GM12878 (cell line): ENCODE measurements at regions not wholly inside any gene's neighbourhood (a gene's known extent, or its start where the extent isn't known, plus 50 kb on each side); places are given as distances from the start of the nearest gene placed in this dataset.

ENCODE experiments used
- ATAC-seq: fragments of 200-7000 bp; cut with Tn5 transposase; 3 replicates; pipeline ENCODE4 v1.9.1; 2020; ENCODE audit warnings: mild to moderate bottlenecking, moderate library complexity
- BruUV-seq: library from RNA; stranded (reverse); fragments of 400-500 nt; replicated peaks from 2 replicates; lab custom pipeline; 2021; lab: Mats Ljungman, UMichigan
- CTCF ChIA-PET: fragments of 300-600 bp; sonication (Branson Sonifier 250); formaldehyde crosslinking; extraction: SDS; loops from one replicate; lab custom pipeline; 2021; ENCODE audit warnings: inconsistent platforms; lab: Yijun Ruan, JAX
- POLR2A ChIA-PET: fragments of 350-600 bp; formaldehyde crosslinking; extraction: SDS; loops from one replicate; lab custom pipeline; 2021; ENCODE audit warnings: inconsistent platforms; lab: Charles Lee
- RAD21 ChIA-PET: fragments of 300-600 bp; sonication (Branson Sonifier 250); formaldehyde crosslinking; loops from one replicate; lab custom pipeline; 2023; ENCODE audit warnings: antibody characterized with exemption; ENCODE audit not compliant: unreplicated experiment; lab: Charles Lee
- SMC1A ChIA-PET: fragments of 300-600 bp; sonication (Branson Sonifier 250); formaldehyde crosslinking; loops from one replicate; lab custom pipeline; 2023; ENCODE audit not compliant: unreplicated experiment, uncharacterized antibody; lab: Charles Lee
- DNase-seq: peaks from one replicate; pipeline ENCODE4 v3.0.0-alpha.2; 2011; ENCODE audit warnings: low read depth, low spot score
- FAIRE-seq: peaks from 3 replicates; lab custom pipeline; 2011; peaks lifted over from hg19 to GRCh38; lab: Jason Lieb, UNC
- H2AFZ ChIP-seq: 2 replicates; pipeline ENCODE4 v1.6.0; 2011; ENCODE audit warnings: low read depth, low read length, control low read depth; ENCODE audit not compliant: control insufficient read depth
- H3K27ac ChIP-seq: 2 replicates; pipeline ENCODE4 v1.5.1; 2011; ENCODE audit warnings: control low read depth; ENCODE audit not compliant: control insufficient read depth, insufficient read depth
- H3K27me3 ChIP-seq, 2 experiments: replicated peaks in 1 of 2; 2 replicates each; pipeline versions ENCODE4 v1.6.0 to v1.6.1; 2011; ENCODE audit warnings: low read length in 1 of 2; ENCODE audit not compliant: control insufficient read depth in 2 of 2, insufficient read depth in 2 of 2
- H3K36me3 ChIP-seq, 2 experiments: 2 replicates each; pipeline ENCODE4 v1.5.1; 2011; ENCODE audit warnings: low read length in 1 of 2; ENCODE audit not compliant: control insufficient read depth in 2 of 2, insufficient read depth in 2 of 2
- H3K4me1 ChIP-seq: 2 replicates; pipeline ENCODE4 v1.6.1; 2011; ENCODE audit warnings: mild to moderate bottlenecking, low read length, moderate library complexity, mixed read lengths; ENCODE audit not compliant: control insufficient read depth, insufficient read depth
- H3K4me2 ChIP-seq: 2 replicates; pipeline ENCODE4 v1.6.0; 2011; ENCODE audit warnings: control low read depth; ENCODE audit not compliant: control insufficient read depth, insufficient read depth
- H3K4me3 ChIP-seq: fragments of 200-600 bp; sonication (generic); 2 replicates; pipeline ENCODE4 v1.5.1; 2016
- H3K79me2 ChIP-seq: 2 replicates; pipeline ENCODE4 v1.6.0; 2011; ENCODE audit warnings: low read length; ENCODE audit not compliant: control insufficient read depth, insufficient read depth
- H3K9ac ChIP-seq: 2 replicates; pipeline ENCODE4 v1.8.0; 2011; ENCODE audit warnings: low read length, control low read depth, mixed read lengths; ENCODE audit not compliant: control insufficient read depth, insufficient read depth
- H3K9me3 ChIP-seq: replicated peaks from 3 replicates; pipeline ENCODE4 v1.5.1; 2011; ENCODE audit warnings: mild to moderate bottlenecking, low read length; ENCODE audit not compliant: control insufficient read depth, insufficient read depth
- H4K20me1 ChIP-seq: 2 replicates; pipeline ENCODE4 v1.6.0; 2011; ENCODE audit not compliant: control insufficient read depth, insufficient read depth
- BMI1 ChIP-seq: fragments of 450-650 bp; IDR thresholded peaks from 2 replicates; pipeline ENCODE4 v1.6.1; 2016; ENCODE audit warnings: mild to moderate bottlenecking, moderate library complexity, borderline replicate concordance
- BRCA1 ChIP-seq: IDR thresholded peaks from 2 replicates; pipeline ENCODE4 v1.6.1; 2011; ENCODE audit warnings: low read depth, low read length, improper control_type of control experiment
- CHD2 ChIP-seq: IDR thresholded peaks from 2 replicates; pipeline ENCODE4 v1.6.1; 2011; ENCODE audit warnings: low read depth, low read length, improper control_type of control experiment, borderline replicate concordance
- CUX1 ChIP-seq: IDR thresholded peaks from 2 replicates; pipeline ENCODE4 v1.6.1; 2012; ENCODE audit warnings: improper control_type of control experiment, low read depth, low read length; ENCODE audit not compliant: insufficient replicate concordance
- HDGF ChIP-seq: fragments of 450-650 bp; IDR thresholded peaks from 2 replicates; pipeline ENCODE4 v1.6.1; 2016; ENCODE audit warnings: antibody characterized with exemption
- KLF5 ChIP-seq: fragments of 450-650 bp; IDR thresholded peaks from 2 replicates; pipeline ENCODE4 v1.6.1; 2014; ENCODE audit warnings: mild to moderate bottlenecking; ENCODE audit not compliant: partially characterized antibody
- MEF2B ChIP-seq: fragments of 450-650 bp; IDR thresholded peaks from 2 replicates; pipeline ENCODE4 v1.6.1; 2018; ENCODE audit warnings: mild to moderate bottlenecking, moderate library complexity; ENCODE audit not compliant: partially characterized antibody, poor library complexity, severe bottlenecking
- MYC ChIP-seq: IDR thresholded peaks from 2 replicates; pipeline ENCODE4 v1.6.1; 2011; ENCODE audit warnings: mild to moderate bottlenecking, low read length, moderate library complexity, inconsistent platforms; ENCODE audit not compliant: insufficient read depth, insufficient replicate concordance, insufficient read length, severe bottlenecking
- NFYB ChIP-seq: IDR thresholded peaks from 2 replicates; pipeline ENCODE4 v1.6.1; 2011; ENCODE audit warnings: low read depth, mild to moderate bottlenecking, low read length, improper control_type of control experiment, moderate library complexity; ENCODE audit not compliant: insufficient read depth
- PML ChIP-seq: IDR thresholded peaks from 2 replicates; pipeline ENCODE4 v1.6.1; 2012; ENCODE audit warnings: low read length, inconsistent platforms
- ZSCAN29 ChIP-seq: fragments of 450-650 bp; IDR thresholded peaks from 2 replicates; pipeline ENCODE4 v1.6.1; 2017; ENCODE audit warnings: mild to moderate bottlenecking, moderate library complexity
- WGBS: methylation state at CpG from one replicate; pipeline ENCODE4 v1.1.6; 2016; ENCODE audit warnings: low lambda C conversion rate; ENCODE audit not compliant: insufficient replicate concordance, insufficient coverage; ENCODE audit errors: missing lambda C conversion rate; 5-methylcytosine and 5-hydroxymethylcytosine counted together
- in situ Hi-C: fragments of 300-500 bp; cut with MboI; formaldehyde crosslinking; loops from 9 replicates; pipeline ENCODE4 v1.14.3; 2018; ENCODE audit warnings: mixed read lengths
- intact Hi-C: fragments of 100-400 bp; cut with micrococcal nuclease; formaldehyde crosslinking; loops from one replicate; pipeline ENCODE4 v1.14.2; 2022; ENCODE audit not compliant: unreplicated experiment

GRCh38 chrX:39749728-39750127 lies 348.0 kb downstream of the BCOR start:
- DNase-seq, result no peak
- H3K9ac ChIP-seq, result no peak overlapping the region
- intact Hi-C loops, result no loop called here
- RAD21 ChIA-PET, result no interaction called here
- SMC1A ChIA-PET, result no interaction called here
- TF ChIP-seq BRCA1 (no peak), PML (no peak), MEF2B (no peak), CUX1 (no peak), MYC (no peak), KLF5 (no peak), BMI1 (no peak), HDGF (no peak), ZSCAN29 (no peak), CHD2 (no peak), NFYB (no peak)
- TF ChIP-seq, all 136 proteins: peak for 0
- Histone ChIP-seq H4K20me1 (no peaks in the 10 kb centered on the region), H3K9me3 (no peaks in the 10 kb centered on the region; the same call in 2 of the 3 replicates), H2AFZ (no peak overlapping the region), H3K4me2 (no peak overlapping the region), H3K4me3 (no peak overlapping the region), H3K36me3 (no peaks in the 10 kb centered on the region), H3K79me2 (no peaks in the 10 kb centered on the region), H3K27ac (no peak overlapping the region), H3K4me1 (no peaks in the 10 kb centered on the region), H3K27me3 (no peaks in the 10 kb centered on the region; a peak in 1 of 4 replicates)
- POLR2A ChIA-PET, result no interaction called here
- FAIRE-seq (no peak), ATAC-seq (no peak)
- CTCF ChIA-PET, result no interaction called here
- in situ Hi-C loops, result no loop called here
- WGBS, result 2% methylated on average over 5 of the region's 5 CpGs
- no TSS peak for BruUV-seq
